AG08396 (cell line): ENCODE measurements at regions not wholly inside any gene's neighbourhood (a gene's known extent, or its start where the extent isn't known, plus 50 kb on each side); places are given as distances from the start of the nearest gene placed in this dataset.
"Not testable (repeated sequence)": the region's sequence is repeated elsewhere in the genome, so short reads cannot be mapped to it uniquely, and the experiment has no call there.

Experiments
- DNase-seq: peaks from one replicate; pipeline ENCODE4 v3.0.0; 2012; ENCODE audit warnings: low spot score, mixed read lengths

DNA sequence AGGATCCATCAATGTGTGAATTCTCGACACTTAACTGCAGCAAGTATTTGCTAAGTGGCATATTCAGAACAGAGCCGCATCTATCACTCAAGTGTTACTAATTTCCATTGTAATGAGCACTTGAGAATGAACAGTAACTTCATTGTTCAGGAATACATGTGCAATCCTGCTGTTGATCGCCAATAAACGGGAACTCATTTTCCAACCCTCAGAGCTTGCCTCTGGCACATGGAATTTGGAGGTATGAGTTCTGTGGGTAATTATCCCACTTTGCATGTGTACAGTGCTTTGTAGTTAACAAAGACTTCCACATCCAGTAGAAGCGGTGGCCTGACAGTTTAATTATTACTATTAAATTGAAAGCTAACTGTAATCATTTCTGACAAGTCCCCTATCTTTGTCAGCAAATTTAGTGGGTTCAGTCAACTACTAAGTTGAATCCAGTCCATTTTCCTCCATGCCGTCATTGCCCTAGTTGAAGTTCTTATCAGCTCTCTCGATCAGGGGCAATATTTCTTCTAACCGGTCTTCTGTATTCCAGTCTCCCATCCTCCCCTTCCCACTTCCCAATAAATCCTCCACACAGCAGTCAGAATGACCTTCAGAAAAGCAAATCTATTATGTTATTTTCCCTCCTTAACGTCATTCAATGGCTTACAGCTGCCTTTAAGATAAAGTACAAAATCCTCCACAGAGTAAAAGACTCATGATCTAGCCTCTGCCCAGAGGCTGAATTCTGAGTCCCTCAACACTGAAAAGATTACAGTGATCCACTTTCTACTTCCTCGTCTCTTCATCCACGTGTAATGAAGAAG is 62.4 kb upstream of the GBA3 start:
- not testable (repeated sequence) for DNase-seq

DNA sequence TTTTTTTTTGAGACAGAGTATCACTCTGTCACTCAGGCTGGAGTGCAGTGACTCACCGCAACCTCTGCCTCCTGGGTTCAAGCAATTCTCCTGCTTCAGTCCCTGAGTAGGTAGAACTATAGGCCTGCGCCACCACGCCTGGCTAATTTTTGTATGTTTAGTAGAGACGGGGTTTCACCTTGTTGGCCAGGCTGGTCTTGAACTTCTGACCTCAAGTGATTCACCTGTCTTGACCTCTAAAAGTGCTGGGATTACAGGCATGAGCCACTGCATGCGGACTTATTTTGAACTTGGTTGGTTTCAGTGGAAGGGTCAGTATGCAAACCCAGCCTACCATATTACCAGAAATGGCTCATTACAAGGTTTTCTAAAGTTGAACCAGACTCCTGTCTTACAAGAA is 61.6 kb upstream of the GBA3 start:
- DNase-seq: not testable (repeated sequence)

DNA sequence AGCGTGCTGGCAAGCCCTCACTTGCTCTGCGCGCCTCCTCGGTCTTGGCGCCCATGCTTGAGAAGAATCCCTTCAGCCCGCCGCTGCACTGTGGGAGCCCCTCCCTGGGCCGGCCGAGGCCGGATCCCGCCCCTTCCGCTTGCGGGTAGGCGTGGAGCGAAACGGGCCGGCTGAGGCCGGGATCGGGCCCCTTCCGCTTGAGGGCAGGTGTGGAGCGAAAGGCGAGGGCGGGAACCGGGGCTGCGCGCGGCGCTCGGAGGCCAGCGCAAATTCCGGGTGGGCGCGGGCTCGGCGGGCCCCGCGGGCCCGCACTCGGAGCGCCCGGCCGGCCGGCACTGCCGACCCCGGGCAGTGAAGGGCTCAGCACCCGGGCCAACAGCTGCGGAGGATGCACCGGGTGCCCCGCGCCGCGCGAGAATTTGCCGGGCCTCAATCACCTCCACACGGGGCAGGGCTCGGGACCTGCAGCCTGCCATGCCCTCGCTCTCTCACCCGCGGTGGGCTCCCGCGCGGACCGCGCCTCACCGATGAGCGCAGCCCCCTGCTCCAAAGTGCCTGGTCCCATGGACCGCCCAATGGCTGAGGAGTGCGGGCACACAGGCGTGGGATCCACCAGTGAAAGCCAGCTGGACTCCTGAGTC is 58.1 kb upstream of the GBA3 start:
- DNase-seq: no peak

DNA sequence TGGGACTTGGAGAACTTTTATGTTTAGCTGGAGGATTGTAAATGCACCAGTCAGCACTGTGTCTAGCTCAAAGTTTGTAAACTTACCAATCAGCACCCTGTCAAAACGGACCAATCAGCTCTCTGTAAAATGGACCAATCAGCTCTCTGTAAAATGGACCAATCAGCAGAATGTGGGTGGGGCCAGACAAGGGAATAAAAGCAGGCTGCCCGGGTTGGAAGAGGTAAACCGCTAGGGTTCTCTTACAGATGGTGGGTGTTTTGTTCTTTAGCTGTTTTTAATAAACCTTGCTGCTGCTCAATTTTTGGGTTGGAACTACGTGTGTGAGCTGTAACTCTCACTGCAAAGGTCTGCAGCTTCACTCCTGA is 57.6 kb upstream of the GBA3 start:
- not testable (repeated sequence) for DNase-seq

DNA sequence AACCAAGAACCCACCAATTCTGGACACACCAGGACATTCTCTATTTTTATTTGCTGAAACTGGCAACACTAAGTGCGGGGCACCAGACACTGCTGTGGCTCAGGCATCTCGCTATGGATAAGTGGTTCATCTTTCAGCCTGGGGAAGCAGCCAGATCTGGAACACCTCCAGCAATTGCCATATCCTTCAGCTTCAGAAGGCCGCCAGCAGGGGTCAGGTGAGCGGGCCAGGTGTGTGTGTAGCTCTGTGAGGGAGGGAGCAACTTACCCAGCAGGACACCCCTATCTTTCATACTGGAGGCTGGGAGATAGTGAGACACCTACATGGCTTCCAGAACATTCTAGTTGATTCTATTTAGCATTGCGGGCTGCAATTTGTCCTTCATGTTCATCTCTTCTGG is 57.0 kb upstream of the GBA3 start:
- DNase-seq: no peak

DNA sequence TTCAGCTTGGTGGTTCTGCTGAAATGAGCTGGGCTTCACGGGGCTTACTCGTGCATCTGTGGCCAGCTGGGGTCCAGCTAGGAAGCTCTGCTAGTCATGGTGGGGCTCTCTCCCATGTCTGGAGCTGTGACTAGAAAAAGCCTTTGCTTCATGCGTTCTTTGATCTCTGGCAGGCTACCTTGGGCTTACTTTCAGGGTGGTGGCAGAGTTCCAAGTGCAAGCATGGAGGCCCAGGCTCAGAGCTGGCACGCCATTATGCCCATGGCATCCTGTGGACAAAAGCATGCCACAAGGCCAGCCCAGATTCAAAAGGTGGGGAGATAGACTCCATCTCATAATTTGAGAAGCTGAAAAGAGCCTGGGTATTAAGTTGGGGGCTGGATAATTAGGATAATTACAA is 55.4 kb upstream of the GBA3 start:
- no peak for DNase-seq
